Ishikawa (cell line): ENCODE measurements at regions not wholly inside any gene's neighbourhood (a gene's known extent, or its start where the extent isn't known, plus 50 kb on each side); places are given as distances from the start of the nearest gene placed in this dataset.

ENCODE experiments used
- CEBPB ChIP-seq: IDR thresholded peaks from 2 replicates; pipeline ENCODE4 v1.6.1; 2012
- EGR1 ChIP-seq: IDR thresholded peaks from 2 replicates; pipeline ENCODE4 v1.6.1; 2012
- EP300 ChIP-seq: IDR thresholded peaks from 2 replicates; pipeline ENCODE4 v1.6.1; 2012; ENCODE audit warnings: borderline replicate concordance
- FOXM1 ChIP-seq: IDR thresholded peaks from 2 replicates; pipeline ENCODE4 v1.6.1; 2012; ENCODE audit warnings: low read depth, borderline replicate concordance
- NFIC ChIP-seq: IDR thresholded peaks from 2 replicates; pipeline ENCODE4 v1.6.1; 2012
- RAD21 ChIP-seq: IDR thresholded peaks from 2 replicates; pipeline ENCODE4 v1.6.1; 2012; ENCODE audit warnings: low read depth
- TAF1 ChIP-seq: IDR thresholded peaks from 2 replicates; pipeline ENCODE4 v1.6.1; 2012; ENCODE audit warnings: low read depth, mild to moderate bottlenecking
- TCF12 ChIP-seq: IDR thresholded peaks from 2 replicates; pipeline ENCODE4 v1.6.1; 2012; ENCODE audit warnings: low read depth
- TEAD4 ChIP-seq: IDR thresholded peaks from 2 replicates; pipeline ENCODE4 v1.6.1; 2012
- YY1 ChIP-seq: IDR thresholded peaks from 2 replicates; pipeline ENCODE4 v1.6.1; 2012; ENCODE audit warnings: low read depth
- ZBTB7A ChIP-seq: IDR thresholded peaks from 2 replicates; pipeline ENCODE4 v1.6.1; 2012; ENCODE audit warnings: low read depth
- TF ChIP-seq, protein P1 (sequence below): IDR thresholded peaks from 2 replicates; pipeline ENCODE4 v1.6.1; 2012; ENCODE audit warnings: low read depth, mild to moderate bottlenecking
- TF ChIP-seq, protein P2 (sequence below): IDR thresholded peaks from 2 replicates; pipeline ENCODE4 v1.6.1; 2012
- TF ChIP-seq, protein P3 (sequence below): IDR thresholded peaks from 2 replicates; pipeline ENCODE4 v1.6.1; 2012

GRCh38 chr7:109375823-109376222, 806.1 kb downstream of the DNAJB9 start:
- no peak for TF ChIP-seq RAD21
- no peak for TF ChIP-seq TEAD4
- TF ChIP-seq TAF1, result no peak
- TF ChIP-seq TCF12, result no peak
- no peak for TF ChIP-seq EP300
- no peak for TF ChIP-seq YY1
- TF ChIP-seq, protein P1, sequence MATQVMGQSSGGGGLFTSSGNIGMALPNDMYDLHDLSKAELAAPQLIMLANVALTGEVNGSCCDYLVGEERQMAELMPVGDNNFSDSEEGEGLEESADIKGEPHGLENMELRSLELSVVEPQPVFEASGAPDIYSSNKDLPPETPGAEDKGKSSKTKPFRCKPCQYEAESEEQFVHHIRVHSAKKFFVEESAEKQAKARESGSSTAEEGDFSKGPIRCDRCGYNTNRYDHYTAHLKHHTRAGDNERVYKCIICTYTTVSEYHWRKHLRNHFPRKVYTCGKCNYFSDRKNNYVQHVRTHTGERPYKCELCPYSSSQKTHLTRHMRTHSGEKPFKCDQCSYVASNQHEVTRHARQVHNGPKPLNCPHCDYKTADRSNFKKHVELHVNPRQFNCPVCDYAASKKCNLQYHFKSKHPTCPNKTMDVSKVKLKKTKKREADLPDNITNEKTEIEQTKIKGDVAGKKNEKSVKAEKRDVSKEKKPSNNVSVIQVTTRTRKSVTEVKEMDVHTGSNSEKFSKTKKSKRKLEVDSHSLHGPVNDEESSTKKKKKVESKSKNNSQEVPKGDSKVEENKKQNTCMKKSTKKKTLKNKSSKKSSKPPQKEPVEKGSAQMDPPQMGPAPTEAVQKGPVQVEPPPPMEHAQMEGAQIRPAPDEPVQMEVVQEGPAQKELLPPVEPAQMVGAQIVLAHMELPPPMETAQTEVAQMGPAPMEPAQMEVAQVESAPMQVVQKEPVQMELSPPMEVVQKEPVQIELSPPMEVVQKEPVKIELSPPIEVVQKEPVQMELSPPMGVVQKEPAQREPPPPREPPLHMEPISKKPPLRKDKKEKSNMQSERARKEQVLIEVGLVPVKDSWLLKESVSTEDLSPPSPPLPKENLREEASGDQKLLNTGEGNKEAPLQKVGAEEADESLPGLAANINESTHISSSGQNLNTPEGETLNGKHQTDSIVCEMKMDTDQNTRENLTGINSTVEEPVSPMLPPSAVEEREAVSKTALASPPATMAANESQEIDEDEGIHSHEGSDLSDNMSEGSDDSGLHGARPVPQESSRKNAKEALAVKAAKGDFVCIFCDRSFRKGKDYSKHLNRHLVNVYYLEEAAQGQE, result no peak
- no peak for TF ChIP-seq FOXM1
- TF ChIP-seq, protein P2, sequence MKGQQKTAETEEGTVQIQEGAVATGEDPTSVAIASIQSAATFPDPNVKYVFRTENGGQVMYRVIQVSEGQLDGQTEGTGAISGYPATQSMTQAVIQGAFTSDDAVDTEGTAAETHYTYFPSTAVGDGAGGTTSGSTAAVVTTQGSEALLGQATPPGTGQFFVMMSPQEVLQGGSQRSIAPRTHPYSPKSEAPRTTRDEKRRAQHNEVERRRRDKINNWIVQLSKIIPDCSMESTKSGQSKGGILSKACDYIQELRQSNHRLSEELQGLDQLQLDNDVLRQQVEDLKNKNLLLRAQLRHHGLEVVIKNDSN, result no peak
- no peak for TF ChIP-seq EGR1
- TF ChIP-seq, protein P3, sequence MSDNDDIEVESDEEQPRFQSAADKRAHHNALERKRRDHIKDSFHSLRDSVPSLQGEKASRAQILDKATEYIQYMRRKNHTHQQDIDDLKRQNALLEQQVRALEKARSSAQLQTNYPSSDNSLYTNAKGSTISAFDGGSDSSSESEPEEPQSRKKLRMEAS, result no peak
- no peak for TF ChIP-seq CEBPB
- no peak for TF ChIP-seq NFIC
- no peak for TF ChIP-seq ZBTB7A
